ENCODE measurements at regions not wholly inside any gene's neighbourhood (a gene's known extent, or its start where the extent isn't known, plus 50 kb on each side); places are given as distances from the start of the nearest gene placed in this dataset.

DNA sequence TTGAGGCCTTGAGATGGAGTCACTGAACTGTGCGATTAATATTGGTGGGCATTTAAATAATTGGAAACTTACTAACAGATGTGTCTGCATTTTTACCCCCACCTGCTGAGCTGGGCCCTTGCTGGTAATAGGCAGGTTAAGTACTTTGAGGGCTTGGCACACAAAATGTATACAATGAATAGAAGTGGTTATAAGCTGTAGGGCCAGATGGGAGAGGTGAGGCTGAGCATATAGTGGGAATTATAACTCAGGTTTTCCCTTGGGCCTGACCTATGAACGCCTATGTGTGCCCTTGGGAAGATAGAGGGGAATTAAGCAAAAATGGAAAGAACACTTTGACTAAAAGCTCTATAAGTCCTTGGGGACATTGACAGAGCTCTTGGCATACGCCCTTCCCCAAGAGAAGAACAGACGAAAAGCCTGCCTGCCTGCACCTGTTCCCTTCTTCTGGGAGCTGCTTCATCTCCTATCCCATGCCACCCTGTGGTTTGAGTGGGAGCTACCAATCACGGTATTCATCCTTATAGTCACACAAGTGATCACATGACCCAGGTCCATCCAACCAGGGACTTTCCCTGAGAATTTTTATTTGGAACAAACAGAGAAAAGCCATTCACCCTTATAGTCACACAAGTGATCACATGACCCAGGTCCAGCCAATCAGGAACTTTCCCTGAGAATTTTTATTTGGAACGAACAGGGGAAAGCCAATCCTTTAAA lies 260.7 kb upstream of the CSF3R start:
- no peak for DNase-seq

DNA sequence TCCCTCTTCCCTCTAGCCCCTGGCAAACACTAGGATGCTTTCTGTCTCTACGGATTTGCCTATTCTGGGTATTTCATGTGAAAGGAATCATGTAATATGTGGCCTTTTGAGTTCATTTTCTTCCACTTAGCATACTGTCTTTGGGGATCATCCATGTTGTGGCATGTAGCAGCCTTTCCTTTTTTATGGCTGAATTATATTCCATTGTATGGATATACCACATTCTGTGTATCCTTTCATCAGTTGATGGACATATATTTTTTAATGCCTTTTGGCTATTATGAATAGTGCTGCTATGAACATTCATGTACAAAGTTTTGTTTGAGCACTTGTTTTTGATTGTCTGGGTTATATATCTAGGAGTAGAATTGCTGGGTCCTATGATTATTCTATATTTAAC lies 258.4 kb upstream of the CSF3R start:
- DNase-seq, result no peak

DNA sequence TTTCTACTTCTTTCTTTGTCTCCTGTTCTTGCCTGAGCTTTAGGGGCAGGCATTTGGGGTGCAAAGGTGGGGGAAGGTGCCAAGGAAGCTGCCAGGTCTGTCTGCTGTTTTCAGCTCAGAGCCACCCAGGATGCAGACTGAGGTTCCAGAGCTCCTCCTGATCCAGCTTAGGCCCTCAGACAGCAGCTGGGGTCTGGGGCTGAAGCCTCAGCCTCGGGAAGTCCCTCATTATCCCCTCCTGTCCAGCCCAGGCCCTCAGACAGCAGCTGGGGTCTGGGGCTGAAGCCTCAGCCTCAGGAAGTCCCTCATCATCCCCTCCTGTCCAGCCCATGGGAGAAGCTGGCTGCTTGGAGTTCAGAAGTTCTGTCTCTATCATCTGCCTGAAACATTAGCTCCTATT lies 257.7 kb upstream of the CSF3R start:
- no peak for DNase-seq

DNA sequence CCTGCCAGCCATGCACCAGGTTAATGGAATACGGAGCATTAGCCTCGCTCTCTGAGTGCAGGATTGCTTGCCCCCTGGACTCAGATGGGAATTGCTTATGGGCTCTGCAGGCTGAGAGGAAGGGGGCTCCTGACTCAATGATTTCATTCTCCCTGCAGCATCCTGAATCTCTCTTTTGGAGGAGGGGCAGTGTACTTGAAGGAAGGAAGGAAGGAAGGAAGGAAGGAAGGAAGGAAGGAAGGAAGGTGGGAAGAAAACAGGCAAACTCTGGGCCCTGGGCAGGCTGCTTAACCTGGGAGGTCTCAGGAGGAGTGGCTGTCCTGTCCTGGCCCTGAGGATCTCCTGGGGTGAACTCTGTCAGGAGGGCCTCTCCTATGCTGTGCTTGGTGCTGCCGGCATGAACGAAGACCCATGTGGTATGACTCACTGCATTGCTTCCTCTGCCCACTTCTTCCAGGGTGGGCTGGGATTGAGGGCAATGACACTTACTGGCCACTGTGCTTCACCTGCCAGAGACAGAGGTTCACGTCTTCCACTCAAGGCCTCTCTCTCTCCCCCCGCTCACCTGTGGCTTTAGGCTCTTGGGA lies 257.1 kb upstream of the CSF3R start:
- DNase-seq, result no peak

DNA sequence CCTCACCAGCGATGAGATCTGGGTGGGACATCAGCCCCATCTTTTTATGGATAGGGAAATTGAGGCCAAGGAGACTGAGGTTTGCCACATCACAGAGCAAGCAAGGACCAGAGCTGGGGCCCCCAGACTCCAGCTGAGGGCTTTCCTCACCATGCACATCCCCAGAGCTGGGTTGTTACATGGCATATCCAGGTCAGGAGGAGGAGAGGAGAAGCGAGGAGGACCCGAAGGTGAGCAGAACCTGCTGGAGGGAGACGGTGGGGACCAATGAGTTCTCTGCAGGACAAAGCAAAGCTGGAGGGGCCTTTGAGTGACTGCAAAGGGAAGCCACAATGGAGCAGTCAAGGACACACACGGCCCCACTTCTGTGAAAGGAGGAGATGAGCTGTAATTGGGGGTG lies 255.5 kb upstream of the CSF3R start:
- no peak for DNase-seq

DNA sequence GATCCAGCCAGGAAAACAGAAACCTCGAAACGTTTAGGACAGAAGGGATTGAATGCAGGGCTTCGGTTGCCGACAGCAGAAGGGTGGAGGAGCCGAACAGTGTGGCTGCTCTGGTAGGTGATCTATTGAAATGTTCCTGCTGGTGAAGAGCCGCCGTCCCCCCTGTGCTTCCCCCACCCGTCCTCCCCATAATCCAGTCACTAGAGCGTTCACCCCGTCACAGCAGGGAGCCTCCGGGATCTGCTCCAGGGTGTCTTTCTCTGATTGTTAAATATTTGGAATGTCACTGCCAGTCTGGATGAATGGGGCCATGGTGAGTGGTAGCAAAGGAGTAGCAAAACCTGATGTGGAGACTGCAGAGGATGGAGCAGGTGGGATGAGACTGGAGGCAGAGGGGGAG lies 255.1 kb upstream of the CSF3R start:
- no peak for DNase-seq

DNA sequence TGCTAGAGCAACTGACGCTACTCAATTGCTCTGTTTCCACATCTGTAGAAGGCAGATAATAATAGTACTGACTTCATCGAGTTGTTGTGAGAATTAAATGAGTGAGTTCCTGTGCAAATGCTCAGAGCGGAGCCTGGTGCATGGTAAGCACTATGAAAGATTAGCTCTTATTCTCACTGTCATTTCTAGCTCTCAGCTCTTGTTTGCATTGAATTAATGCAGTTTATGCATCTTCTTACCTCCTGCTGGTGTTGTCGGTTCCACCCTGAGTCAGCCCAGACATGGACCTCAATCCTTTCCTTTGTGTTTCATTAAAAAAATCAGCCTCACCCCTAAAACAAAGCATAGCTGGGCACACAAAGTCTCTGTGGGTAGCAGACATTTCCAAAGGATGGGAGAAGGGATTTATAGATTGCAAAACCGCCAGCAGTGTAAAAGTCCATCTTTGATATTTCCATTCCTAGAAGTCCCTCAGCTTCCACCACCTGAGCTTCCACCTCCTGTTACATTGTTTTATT lies 254.4 kb upstream of the CSF3R start:
- DNase-seq, result no peak

DNA sequence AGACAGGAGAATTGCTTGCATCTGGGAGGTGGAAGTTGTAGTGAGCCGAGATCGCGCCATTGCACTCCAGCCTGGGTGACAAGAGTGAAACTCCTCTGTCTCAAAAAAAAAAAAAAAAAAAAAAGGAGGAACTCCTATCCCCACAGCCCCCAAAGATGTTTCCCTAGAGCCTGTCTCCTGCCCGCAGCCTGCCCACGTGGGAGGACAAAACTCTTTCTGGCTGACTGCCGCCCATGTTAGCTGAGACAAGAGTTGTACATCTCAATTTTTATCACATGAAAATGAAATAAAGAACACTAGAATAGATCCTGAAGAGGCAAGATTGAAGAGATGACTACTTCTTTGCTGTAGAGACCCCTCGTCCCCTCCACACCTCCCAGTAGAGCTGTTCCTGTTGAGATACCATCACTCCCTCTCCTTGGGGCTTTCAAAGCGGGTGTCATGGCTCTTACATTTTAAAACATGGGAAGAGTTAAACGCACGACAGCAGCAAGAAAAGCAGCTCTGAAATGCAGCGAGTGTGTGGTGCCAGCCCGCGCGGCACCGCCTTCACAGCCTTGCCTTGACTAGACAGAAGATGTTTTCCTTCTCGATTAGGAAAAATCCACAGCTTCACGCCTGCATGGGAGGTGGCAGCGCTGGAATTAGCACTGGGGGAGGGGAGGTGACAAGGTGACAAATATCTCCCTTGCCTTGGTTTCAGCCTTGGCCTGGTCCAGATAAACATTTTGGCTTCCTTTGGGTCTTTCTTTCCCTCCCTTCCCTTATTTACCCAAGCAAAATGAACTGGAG lies 253.4 kb upstream of the CSF3R start:
- DNase-seq, result no peak

DNA sequence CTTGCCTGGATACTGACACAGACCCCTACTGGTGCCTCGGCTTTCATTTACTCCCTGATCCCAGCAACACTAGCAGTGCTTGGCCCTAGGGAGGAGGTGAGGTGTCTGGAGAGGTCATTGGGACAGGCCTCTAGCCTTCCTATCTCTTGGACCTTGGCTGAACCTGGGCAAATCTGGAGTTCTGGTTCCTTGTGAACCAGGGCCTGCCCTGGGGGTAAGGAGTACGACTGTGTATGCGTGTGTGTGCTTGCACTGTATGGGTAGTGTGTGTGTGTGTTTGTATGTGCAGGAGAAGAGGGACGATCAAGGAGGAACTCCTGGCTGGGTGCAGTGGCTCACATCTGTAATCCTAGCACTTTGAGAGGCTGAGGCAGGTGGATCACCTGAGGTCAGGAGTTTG lies 252.7 kb upstream of the CSF3R start:
- no peak for DNase-seq

DNA sequence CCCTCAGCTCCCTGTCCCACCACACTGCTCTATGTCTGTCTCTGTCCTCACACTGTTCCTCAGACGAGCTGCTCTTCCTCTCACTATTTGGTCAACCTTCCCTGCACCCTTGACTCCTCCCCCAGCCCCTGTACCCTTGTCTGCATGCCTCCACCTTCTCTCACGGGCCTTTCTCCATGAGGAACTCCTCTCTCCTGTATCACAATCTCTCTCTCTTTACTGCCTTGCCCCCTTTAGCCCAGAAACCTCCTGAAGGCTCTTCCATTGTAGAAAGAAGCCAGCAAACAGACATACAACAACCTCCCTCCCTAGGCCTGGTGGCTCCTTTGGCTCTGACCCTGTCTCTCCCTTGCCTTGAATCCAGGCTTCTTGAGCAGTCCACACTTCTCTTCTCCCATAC lies 251.6 kb upstream of the CSF3R start:
- DNase-seq, result no peak

DNA sequence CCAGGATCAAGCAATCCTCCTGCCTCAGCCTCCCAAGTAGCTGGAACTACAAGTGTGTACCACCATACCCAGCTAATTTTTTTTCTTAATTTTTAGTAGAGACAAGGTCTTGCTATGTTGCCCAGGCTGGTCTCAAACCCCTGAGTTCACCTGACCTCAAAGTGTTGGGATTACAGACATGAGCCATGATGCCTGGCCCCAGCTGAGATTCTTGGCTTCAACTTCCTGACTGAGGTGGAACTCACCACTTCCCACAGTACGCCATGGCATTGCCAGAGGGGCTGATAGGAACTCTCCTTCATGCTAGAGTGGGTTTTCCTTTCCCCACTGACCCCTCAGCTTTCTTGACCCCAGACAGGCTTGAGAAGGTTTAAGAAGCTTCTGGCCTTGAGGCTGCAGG lies 251.0 kb upstream of the CSF3R start:
- DNase-seq, result no peak

DNA sequence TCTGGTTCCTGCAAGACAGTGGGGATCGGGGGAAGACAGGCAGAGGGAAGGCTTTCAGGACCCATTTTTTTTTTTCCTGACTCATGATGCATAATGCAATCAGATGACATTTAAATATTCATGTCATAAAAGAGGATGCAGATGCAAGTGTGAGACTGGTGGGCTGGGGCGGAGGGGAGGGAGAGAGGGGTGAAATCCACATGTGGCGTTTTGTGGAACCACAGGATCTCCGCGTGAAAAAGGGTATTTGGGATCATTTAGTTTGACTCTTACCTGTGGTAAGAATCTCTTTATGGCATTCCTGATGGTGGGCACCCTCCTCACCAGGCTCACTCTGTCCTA lies 249.3 kb upstream of the CSF3R start:
- DNase-seq, result no peak

DNA sequence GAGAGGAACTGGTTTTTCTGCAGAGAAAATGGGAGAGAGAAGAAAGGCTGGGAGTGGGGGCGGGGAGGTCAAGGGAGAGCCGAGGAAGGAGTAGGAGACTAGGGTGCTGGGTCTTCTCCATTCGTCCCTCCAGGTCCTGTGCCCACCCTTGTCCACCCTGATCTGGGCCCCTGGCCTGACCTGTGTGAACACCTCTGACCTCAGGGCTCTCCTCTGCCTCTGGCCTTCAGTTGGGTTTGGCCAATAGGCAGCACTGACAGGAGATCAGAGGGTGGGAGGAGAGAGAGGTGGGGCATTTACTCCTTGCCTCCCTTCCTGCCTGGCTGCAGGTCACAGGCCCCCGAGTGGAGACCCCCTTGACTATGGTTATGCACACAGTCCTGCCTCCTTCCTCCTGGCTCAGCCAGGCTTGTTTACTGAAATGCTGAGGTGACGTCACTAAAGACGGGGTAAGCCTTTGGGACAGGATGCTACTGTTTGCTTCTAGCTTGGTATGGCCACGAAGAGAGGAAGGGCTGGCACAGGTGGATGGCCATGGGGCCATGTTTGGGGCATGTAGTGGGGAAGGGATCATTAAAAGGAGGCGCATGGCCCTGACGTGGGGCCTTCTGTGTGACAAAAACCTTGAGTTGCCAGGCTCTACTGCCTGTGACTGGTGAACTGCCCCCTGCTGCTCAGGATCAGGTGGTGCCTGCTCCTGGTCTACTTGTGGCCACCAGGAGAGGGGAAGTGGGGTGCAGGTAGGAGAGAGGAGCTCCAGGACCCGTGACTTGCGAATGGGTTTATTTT lies 248.7 kb upstream of the CSF3R start:
- peak in 1 of 2 experiments; percentile 31 for DNase-seq

DNA sequence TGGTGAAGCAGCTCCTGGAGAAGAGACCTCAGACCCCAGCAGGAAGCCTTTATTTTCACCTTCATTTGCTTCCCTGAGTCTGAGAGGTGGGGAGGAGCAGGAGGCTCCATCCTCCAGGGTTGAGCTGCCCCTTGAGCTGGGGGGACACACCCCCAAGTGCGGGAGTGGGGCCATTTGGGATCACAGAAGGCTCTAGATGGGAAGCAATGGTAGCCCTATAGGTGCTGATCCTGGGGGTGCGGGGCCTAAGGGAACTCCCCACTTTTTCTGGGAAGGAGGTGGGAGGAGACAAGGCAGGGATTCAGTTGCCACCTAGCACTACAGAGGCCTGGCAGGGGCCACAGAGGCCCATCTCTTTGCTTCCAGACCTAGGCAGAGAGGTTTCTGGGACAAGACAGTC lies 247.9 kb upstream of the CSF3R start:
- no peak for DNase-seq

DNA sequence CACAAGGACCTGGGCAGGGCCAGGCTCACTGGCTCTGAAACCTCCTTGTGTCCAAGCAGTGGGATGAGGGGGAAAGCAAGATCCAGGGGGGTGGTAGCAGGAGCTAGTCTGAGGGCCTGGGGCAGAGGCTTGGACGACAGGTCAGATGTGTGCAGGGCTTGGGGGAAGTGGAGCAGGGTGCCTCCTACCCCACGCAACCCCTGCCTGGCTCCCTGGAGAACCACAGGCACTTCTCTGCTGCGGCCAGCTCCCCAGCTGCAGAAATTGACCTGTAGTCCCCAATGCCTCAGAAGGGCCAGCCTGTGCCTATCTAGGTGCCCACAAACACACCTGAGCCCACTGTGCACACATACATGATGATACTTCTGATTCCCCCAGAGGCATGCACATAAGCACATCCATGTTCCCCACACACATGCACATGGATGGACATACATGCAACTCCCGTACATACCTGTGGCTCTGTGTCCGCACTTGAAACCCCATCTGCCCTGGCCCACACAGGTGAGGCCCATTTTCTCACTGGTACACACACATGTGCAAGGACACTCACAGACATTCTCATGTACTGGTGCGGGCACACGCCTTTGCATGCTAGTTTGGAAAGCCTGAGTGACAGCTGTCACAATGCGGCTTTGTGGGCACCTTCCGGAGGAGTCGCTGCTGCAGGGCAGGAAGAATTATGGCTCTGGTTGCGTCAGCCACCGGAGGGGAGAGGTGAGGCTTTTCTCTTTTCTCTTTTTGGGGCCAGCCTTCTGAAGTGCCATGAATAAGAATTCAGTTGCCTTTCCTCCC lies 247.2 kb upstream of the CSF3R start:
- DNase-seq, result no peak

DNA sequence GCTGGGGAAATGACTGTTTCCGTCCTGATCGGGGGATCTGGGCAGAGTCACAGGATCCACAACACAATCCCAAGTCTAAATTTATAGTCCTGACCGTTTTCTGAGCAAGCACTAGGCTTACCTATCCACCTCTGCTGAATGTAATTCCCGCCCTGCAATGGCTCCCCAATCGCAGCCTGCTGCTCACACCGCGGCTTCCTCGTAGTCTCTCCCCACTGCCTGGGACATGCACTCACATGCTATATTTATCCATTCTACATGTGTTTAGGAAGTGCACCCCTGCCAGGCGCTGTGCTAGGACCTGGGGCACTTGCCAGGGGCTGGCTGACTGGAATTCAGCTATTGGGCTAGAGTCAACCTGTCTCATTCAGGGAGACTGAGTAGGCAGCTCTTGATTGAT lies 246.6 kb upstream of the CSF3R start:
- DNase-seq, result no peak

DNA sequence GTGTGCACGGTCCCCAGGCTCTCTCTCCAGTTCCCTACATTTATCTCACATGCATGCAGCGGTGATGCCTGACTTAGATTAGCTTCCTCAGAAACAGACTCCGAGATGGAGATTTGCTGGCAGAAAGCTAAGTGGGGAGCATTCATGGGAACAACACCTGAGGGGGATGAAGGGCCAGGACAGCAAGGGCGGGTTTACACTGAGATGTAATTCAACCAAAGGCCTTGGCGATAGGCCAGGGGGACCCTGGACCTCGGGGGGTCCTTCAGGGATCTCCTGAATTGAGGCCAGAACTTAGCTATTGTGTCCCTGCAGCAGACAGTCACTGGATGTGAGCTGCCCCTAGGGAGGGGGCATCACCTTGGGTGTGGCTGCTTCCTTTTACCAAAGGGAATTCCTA lies 246.1 kb upstream of the CSF3R start:
- DNase-seq, result no peak

DNA sequence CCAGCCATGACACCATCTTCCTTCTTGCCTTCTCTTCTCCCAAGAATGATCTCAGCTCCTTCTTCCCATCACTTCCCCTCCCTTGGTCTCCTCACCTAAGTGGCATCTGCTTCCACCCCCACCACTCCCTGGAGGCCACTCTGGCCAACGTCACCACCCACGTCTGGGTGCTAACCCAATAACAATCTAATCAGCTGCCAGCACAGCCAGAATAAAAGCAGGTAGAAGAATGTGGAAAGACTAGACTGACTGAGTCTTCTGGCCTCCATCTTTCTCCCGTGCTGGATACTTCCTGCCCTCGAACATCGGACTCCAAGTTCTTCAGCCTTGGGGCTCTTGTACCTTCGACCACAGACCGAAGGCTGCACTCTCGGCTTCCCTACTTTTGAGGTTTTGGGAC lies 245.3 kb upstream of the CSF3R start:
- no peak for DNase-seq

DNA sequence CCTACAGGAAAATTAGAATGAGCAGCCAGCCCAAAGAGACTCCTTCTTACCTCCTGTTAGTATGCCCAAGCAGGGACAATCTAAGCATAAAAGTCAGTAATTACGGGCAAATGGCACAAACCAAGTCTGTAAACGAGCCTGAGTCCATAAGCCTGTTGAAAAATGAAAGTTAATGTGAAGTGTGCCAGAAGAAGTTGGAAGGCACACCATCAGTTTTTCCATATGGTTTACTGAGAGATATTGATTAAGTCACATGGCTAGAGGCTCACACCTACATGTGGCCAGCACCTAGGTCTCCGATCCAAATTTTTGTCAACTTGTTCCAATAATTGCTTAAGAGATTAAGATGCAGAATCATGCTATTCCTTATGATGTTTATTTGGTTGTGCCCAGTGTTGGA lies 242.4 kb upstream of the CSF3R start:
- DNase-seq, result no peak

DNA sequence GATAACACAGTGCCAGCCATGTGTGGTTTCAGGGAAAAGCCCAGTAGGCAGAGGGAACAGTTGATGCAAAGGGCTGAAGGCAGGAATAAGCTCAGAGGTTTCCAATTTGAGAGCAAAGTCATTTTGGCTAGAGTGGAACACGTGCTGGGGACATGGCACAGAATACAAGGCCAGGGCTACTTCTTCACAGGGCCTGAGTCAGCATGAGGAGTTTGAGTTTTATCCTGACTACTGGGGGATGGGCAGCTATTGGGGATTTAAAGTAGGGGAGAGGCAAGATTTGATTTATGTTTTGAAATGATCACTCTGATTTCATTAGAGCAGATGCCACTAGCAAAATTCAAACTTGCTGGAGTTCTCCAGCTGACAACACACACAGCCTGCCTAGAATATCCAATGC lies 241.1 kb upstream of the CSF3R start:
- DNase-seq, result no peak

DNA sequence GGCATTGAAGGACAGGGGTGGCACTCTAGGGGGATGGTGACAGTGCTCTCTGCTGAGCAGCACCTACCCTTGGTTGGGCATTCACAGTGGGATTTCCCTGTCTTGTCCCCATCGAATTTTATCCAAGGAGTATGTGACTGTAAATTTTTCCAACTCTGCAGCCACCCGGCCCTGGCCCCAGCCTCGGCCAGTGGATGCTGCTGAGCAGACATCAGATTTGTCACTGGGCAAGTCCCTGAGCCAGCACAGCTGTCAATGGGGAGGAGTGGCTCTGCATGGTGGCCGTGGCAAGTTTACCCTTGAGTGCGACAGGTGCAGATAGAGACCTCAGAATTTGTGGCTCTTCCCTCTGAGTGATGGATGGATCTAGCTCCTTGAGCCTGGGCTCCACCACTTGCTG lies 240.2 kb upstream of the CSF3R start:
- DNase-seq, result no peak

DNA sequence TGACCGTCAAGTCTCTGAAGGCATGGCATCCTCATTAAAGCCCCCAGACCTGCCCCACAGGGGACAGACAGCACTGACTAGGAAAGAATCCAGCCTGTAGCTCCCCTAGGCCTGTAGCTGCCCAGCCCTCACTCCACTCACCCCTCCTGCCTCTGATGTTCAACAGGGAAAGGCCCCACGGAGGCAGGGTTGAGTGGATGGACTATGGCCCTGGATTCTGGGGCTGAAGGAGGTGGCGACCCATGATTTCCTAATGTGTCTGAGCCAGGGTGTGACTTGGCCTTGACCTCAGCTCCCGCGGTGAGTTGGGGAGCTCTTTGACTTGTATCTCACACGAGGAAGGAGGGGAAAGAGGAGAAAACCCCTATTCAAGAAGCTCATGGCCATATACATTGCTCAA lies 238.5 kb upstream of the CSF3R start:
- no peak for DNase-seq

DNA sequence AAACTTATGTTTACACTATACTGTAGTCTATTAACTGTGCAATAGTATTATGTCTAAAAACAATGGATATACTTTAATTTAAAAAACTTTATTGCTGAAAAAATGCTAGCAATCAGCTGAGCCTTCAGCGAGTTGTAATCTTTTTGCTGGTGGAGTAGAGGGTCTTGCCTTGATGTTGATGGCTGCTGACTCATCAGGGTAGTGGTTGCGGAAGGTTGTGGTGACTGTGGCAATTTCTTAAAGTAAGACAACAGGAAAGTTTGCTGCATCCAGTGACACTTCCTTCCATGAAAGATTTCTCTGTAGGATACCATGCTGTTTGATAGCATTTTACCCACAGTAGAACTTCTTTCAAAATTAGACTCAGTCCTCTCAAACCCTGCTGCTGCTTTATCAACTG lies 234.7 kb upstream of the CSF3R start:
- DNase-seq, result no peak

Measured in NCI-H526 (cell line).